ENCODE measurements at regions not wholly inside any gene's neighbourhood (a gene's known extent, or its start where the extent isn't known, plus 50 kb on each side); places are given as distances from the start of the nearest gene placed in this dataset.

- TF ChIP-seq NANOG (IDR thresholded peaks at IDR 0.05; ENCODE audit: borderline replicate concordance) (no peak), ZNF331 (CRISPR knock-in tag; IDR thresholded peaks at IDR 0.05; ENCODE audit: low read depth) (no peak)
- no peaks in the 10 kb centered on the region for H3F3A ChIP-seq (replicated peaks; ENCODE audit: low read depth)
- H3K9me3 Mint-ChIP-seq, result no peaks in the 10 kb centered on the region
- no peaks in the 10 kb centered on the region for H3K9me2 ChIP-seq (ENCODE audit: insufficient read depth)
- no peaks in the 10 kb centered on the region for H3K36me3 ChIP-seq (ENCODE audit: insufficient read depth)
- DNase-seq (ENCODE audit: low spot score) (no peak), ATAC-seq (no peak)
- H3K4me1 ChIP-seq (ENCODE audit: insufficient read depth), result 0 out of 2 replicates have a peak, but pooled peaks cover 3% of the 10 kb centered on the region
- no peaks in the 10 kb centered on the region for H3K79me2 ChIP-seq (replicated peaks; ENCODE audit: insufficient read depth)
- no peak overlapping the region for H3K27ac Mint-ChIP-seq
- H3K4me3 Mint-ChIP-seq, result no peak overlapping the region
- peak overlapping the region; percentile 85; the same call in 1 of the 2 replicates for H2AFZ ChIP-seq
- no peaks in the 10 kb centered on the region for H3K27me3 ChIP-seq (ENCODE audit: insufficient read depth)
- no peaks in the 10 kb centered on the region for H4K20me1 ChIP-seq (replicated peaks; ENCODE audit: insufficient read depth)
- H3K36me3 Mint-ChIP-seq (ENCODE audit: low read depth), result no peaks in the 10 kb centered on the region
- peaks cover 6% of the 10 kb centered on the region for H3K27me3 Mint-ChIP-seq (ENCODE audit: insufficient read depth, low read depth, poor library complexity)
- H3K4me3 ChIP-seq, result no peak overlapping the region
- H3K27ac ChIP-seq (ENCODE audit: low read depth), result no peak overlapping the region
- H3K4me2 ChIP-seq, result no peak overlapping the region
- H3K4me1 Mint-ChIP-seq, result peaks cover 12% of the 10 kb centered on the region
Measured at GRCh38 chr12:3965046-3965445, 91.8 kb upstream of the PARP11 start.

- peak overlapping the region; percentile 84; the same call in 1 of the 2 replicates for H2AFZ ChIP-seq
- Mint-ChIP-seq H3K4me3 (no peak overlapping the region), H3K27ac (no peak overlapping the region; the same call in 1 of the 2 replicates), H3K9me3 (no peaks in the 10 kb centered on the region), H3K27me3 (ENCODE audit: insufficient read depth, low read depth, poor library complexity) (peaks cover 6% of the 10 kb centered on the region), H3K4me1 (peaks cover 12% of the 10 kb centered on the region), H3K36me3 (ENCODE audit: low read depth) (no peaks in the 10 kb centered on the region)
- no peaks in the 10 kb centered on the region for H3K36me3 ChIP-seq (ENCODE audit: insufficient read depth)
- H4K20me1 ChIP-seq (replicated peaks; ENCODE audit: insufficient read depth), result no peaks in the 10 kb centered on the region
- DNase-seq (ENCODE audit: low spot score) (peak; percentile 85), ATAC-seq (peak; percentile 93)
- no peaks in the 10 kb centered on the region for H3K27me3 ChIP-seq (ENCODE audit: insufficient read depth)
- H3K9me2 ChIP-seq (ENCODE audit: insufficient read depth), result no peaks in the 10 kb centered on the region
- no peak overlapping the region for H3K4me2 ChIP-seq
- H3F3A ChIP-seq (replicated peaks; ENCODE audit: low read depth), result no peaks in the 10 kb centered on the region
- H3K79me2 ChIP-seq (replicated peaks; ENCODE audit: insufficient read depth), result no peaks in the 10 kb centered on the region
- H3K4me3 ChIP-seq, result no peak overlapping the region
- 0 out of 2 replicates have a peak, but pooled peaks cover 3% of the 10 kb centered on the region for H3K4me1 ChIP-seq (ENCODE audit: insufficient read depth)
- TF ChIP-seq CTCF (conservative IDR thresholded peaks at IDR 0.05; ENCODE audit: low read depth in 2 of 2) (peak; percentile 76 to 84), CREB1 (CRISPR knock-in tag; IDR thresholded peaks at IDR 0.05; ENCODE audit: low read depth) (no peak)
- H3K27ac ChIP-seq (ENCODE audit: low read depth), result no peak overlapping the region
Measured at GRCh38 chr12:3964439-3964838, 91.2 kb upstream of the PARP11 start.

GRCh38 chr12:3962631-3963483, 89.7 kb upstream of the PARP11 start:
- H3K79me2 ChIP-seq (replicated peaks; ENCODE audit: insufficient read depth), result no peaks in the 10 kb centered on the region
- peak; percentile 56 for ATAC-seq
- H3K4me2 ChIP-seq, result no peak overlapping the region
- H3K4me1 Mint-ChIP-seq, result peaks cover 12% of the 10 kb centered on the region
- no peaks in the 10 kb centered on the region for H3K27me3 ChIP-seq (ENCODE audit: insufficient read depth)
- H3K4me3 ChIP-seq, result no peak overlapping the region
- H3K4me3 Mint-ChIP-seq, result no peak overlapping the region
- no peaks in the 10 kb centered on the region for H4K20me1 ChIP-seq (replicated peaks; ENCODE audit: insufficient read depth)
- H3K4me1 ChIP-seq (ENCODE audit: insufficient read depth), result 0 out of 2 replicates have a peak, but pooled peaks cover 3% of the 10 kb centered on the region
- H3K27me3 Mint-ChIP-seq (ENCODE audit: insufficient read depth, low read depth, poor library complexity), result peaks cover 5% of the 10 kb centered on the region
- H3K9me2 ChIP-seq (ENCODE audit: insufficient read depth), result peaks cover 6% of the 10 kb centered on the region; the same call in 1 of the 2 replicates
- no peaks in the 10 kb centered on the region for H3K9me3 Mint-ChIP-seq
- no peaks in the 10 kb centered on the region for H3F3A ChIP-seq (replicated peaks; ENCODE audit: low read depth)
- DNase-seq (ENCODE audit: low spot score), result no peak
- no peak overlapping the region for H3K27ac ChIP-seq (ENCODE audit: low read depth)
- no peaks in the 10 kb centered on the region for H3K36me3 ChIP-seq (ENCODE audit: insufficient read depth)
- H3K27ac Mint-ChIP-seq, result no peak overlapping the region
- no peak overlapping the region for H2AFZ ChIP-seq
- no peaks in the 10 kb centered on the region for H3K36me3 Mint-ChIP-seq (ENCODE audit: low read depth)
- TF ChIP-seq ZNF331 (CRISPR knock-in tag; IDR thresholded peaks at IDR 0.05; ENCODE audit: low read depth), result no peak
- TF ChIP-seq POLR2AphosphoS5 (IDR thresholded peaks at IDR 0.05; ENCODE audit: low read depth), result no peak
- no peak for TF ChIP-seq STAT1 (IDR thresholded peaks at IDR 0.05; ENCODE audit: unreplicated experiment)
- TF ChIP-seq ZNF462 (CRISPR knock-in tag; IDR thresholded peaks at IDR 0.05), result no peak
- no peak for TF ChIP-seq EZH2 (IDR thresholded peaks at IDR 0.05; ENCODE audit: low read depth, unreplicated experiment)

Measured in GM23338 (cell line).